Keratinocyte (primary cell): ENCODE measurements at regions not wholly inside any gene's neighbourhood (a gene's known extent, or its start where the extent isn't known, plus 50 kb on each side); places are given as distances from the start of the nearest gene placed in this dataset.

Source experiments
- DNase-seq: peaks from one replicate; pipeline ENCODE4 v3.0.0-alpha.2; 2011; ENCODE audit warnings: low read depth, missing footprints, low spot score
- FAIRE-seq: peaks from 2 replicates; lab custom pipeline; 2011; peaks lifted over from hg19 to GRCh38; lab: Jason Lieb, UNC
- H2AFZ ChIP-seq: 2 replicates; pipeline ENCODE4 v1.6.0; 2012; ENCODE audit warnings: low read length, control low read depth, inconsistent platforms; ENCODE audit not compliant: control insufficient read depth
- H3K27ac ChIP-seq: 2 replicates; pipeline ENCODE4 v1.5.1; 2011; ENCODE audit warnings: low read length; ENCODE audit not compliant: control insufficient read depth, insufficient read depth
- H3K27me3 ChIP-seq: 3 replicates; pipeline ENCODE4 v1.6.0; 2011; ENCODE audit warnings: low read length; ENCODE audit not compliant: control insufficient read depth, insufficient read depth; ENCODE audit errors: extremely low read depth
- H3K36me3 ChIP-seq, 2 experiments: 2 replicates in 1 of 2; 3 replicates in 1 of 2; pipeline ENCODE4 v1.5.1; 2011; ENCODE audit warnings: low read length in 2 of 2, mild to moderate bottlenecking in 1 of 2; ENCODE audit not compliant: control insufficient read depth in 2 of 2, insufficient read depth in 2 of 2; ENCODE audit errors: extremely low read depth in 1 of 2
- H3K4me1 ChIP-seq: 3 replicates; pipeline ENCODE4 v1.5.1; 2011; ENCODE audit warnings: low read length; ENCODE audit not compliant: control insufficient read depth, insufficient read depth; ENCODE audit errors: extremely low read depth
- H3K4me2 ChIP-seq: 3 replicates; pipeline ENCODE4 v1.6.0; 2011; ENCODE audit warnings: low read depth, low read length; ENCODE audit not compliant: control insufficient read depth, insufficient read depth; ENCODE audit errors: extremely low read depth
- H3K4me3 ChIP-seq, 3 experiments: fragments of 200-600 bp in 1 of 3; sonication (generic) in 1 of 3; 2 replicates in 2 of 3; 3 replicates in 1 of 3; pipeline ENCODE4 v1.5.1; 2011 to 2016; ENCODE audit warnings: low read length in 3 of 3, mild to moderate bottlenecking in 3 of 3, control low read depth in 2 of 3, inconsistent platforms in 1 of 3, low read depth in 1 of 3, mixed read lengths in 1 of 3, mixed run types in 1 of 3, moderate library complexity in 1 of 3; ENCODE audit not compliant: control insufficient read depth in 2 of 3, insufficient read depth in 2 of 3; ENCODE audit errors: extremely low read depth in 1 of 3
- H3K79me2 ChIP-seq: 2 replicates; pipeline ENCODE4 v1.6.0; 2012; ENCODE audit warnings: low read length; ENCODE audit not compliant: control insufficient read depth, insufficient read depth
- H3K9ac ChIP-seq: 3 replicates; pipeline ENCODE4 v1.6.0; 2011; ENCODE audit warnings: low read length; ENCODE audit not compliant: control insufficient read depth, insufficient read depth; ENCODE audit errors: extremely low read depth
- H3K9me1 ChIP-seq: 3 replicates; pipeline ENCODE4 v1.6.0; 2011; ENCODE audit warnings: low read length; ENCODE audit not compliant: control insufficient read depth, insufficient read depth; ENCODE audit errors: extremely low read depth
- H3K9me3 ChIP-seq: 2 replicates; pipeline ENCODE4 v1.5.1; 2012; ENCODE audit warnings: low read depth, low read length; ENCODE audit not compliant: control insufficient read depth
- H4K20me1 ChIP-seq: 3 replicates; pipeline ENCODE4 v1.6.0; 2011; ENCODE audit warnings: low read length; ENCODE audit not compliant: control insufficient read depth, insufficient read depth; ENCODE audit errors: extremely low read depth
- EZH2 ChIP-seq: IDR thresholded peaks from one replicate; pipeline ENCODE4 v1.6.1; 2012; ENCODE audit warnings: inconsistent platforms, mild to moderate bottlenecking, low read length, moderate library complexity
- dilution Hi-C: fragments of 300-500 bp; cut with MboI; formaldehyde crosslinking; loops from one replicate; pipeline ENCODE4 v1.7.0; 2020; ENCODE audit warnings: low sequenced_read_pairs; ENCODE audit not compliant: extremely low pct_ligation_motif_present
- TF ChIP-seq, protein P1 (sequence below), 3 experiments: IDR thresholded peaks in 1 of 3; conservative IDR thresholded peaks in 1 of 3; optimal IDR thresholded peaks in 1 of 3; 2 replicates in 2 of 3; 3 replicates in 1 of 3; pipeline versions ENCODE3 to v1.5.1; 2011; ENCODE audit warnings: low read length in 3 of 3, mild to moderate bottlenecking in 3 of 3, moderate library complexity in 2 of 3, control low read depth in 1 of 3, inconsistent platforms in 1 of 3; ENCODE audit not compliant: insufficient read depth in 2 of 3; ENCODE audit errors: extremely low read depth in 1 of 3

DNA sequence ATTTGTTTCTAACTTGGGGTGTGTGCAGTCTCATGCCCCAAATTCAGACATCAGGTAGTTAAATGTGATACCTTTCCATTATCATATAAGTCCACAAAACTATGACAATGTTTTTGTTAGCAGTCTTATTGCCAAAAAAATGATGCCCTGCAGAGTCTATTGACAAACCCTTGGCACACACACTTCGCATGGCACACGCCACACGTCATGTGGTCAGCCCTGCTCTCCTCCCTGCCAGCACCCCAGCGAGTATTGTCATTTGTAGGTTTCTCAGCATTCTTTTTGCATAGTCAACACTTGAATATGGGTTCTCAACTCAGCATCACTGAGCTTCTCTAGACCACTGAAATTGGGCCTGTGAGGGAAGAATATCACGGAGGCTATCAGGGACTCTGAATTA lies 356.0 kb downstream of the INHBA start:
- Histone ChIP-seq H3K4me1 (no peaks in the 10 kb centered on the region), H3K27me3 (no peaks in the 10 kb centered on the region), H3K36me3 (no peaks in the 10 kb centered on the region), H3K9me1 (no peaks in the 10 kb centered on the region), H3K79me2 (no peaks in the 10 kb centered on the region), H4K20me1 (no peaks in the 10 kb centered on the region), H3K4me2 (no peak overlapping the region), H3K9ac (no peak overlapping the region), H3K4me3 (no peak overlapping the region), H3K27ac (no peak overlapping the region), H3K9me3 (no peaks in the 10 kb centered on the region), H2AFZ (no peak overlapping the region)
- DNase-seq (no peak), FAIRE-seq (no peak)
- no peak for TF ChIP-seq EZH2
- TF ChIP-seq, protein P1, sequence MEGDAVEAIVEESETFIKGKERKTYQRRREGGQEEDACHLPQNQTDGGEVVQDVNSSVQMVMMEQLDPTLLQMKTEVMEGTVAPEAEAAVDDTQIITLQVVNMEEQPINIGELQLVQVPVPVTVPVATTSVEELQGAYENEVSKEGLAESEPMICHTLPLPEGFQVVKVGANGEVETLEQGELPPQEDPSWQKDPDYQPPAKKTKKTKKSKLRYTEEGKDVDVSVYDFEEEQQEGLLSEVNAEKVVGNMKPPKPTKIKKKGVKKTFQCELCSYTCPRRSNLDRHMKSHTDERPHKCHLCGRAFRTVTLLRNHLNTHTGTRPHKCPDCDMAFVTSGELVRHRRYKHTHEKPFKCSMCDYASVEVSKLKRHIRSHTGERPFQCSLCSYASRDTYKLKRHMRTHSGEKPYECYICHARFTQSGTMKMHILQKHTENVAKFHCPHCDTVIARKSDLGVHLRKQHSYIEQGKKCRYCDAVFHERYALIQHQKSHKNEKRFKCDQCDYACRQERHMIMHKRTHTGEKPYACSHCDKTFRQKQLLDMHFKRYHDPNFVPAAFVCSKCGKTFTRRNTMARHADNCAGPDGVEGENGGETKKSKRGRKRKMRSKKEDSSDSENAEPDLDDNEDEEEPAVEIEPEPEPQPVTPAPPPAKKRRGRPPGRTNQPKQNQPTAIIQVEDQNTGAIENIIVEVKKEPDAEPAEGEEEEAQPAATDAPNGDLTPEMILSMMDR (optimal IDR thresholded peaks at IDR 0.05 in 1 of 3, IDR thresholded peaks at IDR 0.05 in 1 of 3, conservative IDR thresholded peaks at IDR 0.05 in 1 of 3; ENCODE audit: extremely low read depth in 1 of 3, insufficient read depth in 2 of 3, low read length in 3 of 3): no peak
- dilution Hi-C loops: no loop called here

DNA sequence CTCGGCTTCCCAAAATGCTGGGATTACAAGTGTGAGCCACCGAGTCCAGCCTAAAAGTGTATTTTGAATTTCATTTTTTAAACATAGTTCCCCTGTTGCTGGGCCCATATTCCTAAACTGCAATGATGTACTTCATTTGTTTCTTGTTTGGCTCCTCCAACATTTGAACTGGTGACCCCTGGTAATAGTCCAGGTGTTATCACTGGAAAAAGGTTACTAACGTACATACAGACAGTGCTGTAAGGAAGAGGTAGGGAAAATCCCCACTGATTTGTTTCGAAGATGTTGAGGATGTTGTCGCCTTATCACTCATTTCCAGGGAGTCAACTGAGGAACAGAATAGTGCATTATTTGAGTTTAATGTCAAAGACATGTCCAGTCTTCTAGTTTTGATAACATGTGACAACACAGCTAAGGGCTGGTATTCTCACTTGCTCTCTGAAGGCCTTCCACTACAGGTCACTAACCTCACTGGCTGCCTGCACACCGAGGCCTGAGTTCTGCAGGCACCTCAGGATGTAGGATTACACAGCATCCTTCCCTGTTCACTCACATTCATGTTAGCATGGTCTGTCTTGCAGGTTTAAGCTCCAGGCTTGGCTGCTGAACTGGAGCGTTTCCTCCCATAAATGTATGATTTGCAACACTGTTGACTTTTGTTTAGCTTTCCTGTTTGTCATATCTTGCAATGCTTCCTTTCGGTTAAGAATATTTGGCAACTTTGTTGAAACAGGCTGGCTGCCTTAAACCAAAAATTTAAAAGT lies 362.8 kb downstream of the INHBA start:
- H3K27ac ChIP-seq: no peak overlapping the region
- H2AFZ ChIP-seq: no peak overlapping the region
- no peak for DNase-seq

More for the DNA sequence above, 362.8 kb downstream of the INHBA start:
- no peaks in the 10 kb centered on the region for H3K36me3 ChIP-seq
- H4K20me1 ChIP-seq: no peaks in the 10 kb centered on the region
- H3K79me2 ChIP-seq: no peaks in the 10 kb centered on the region
- dilution Hi-C loops: no loop called here
- peak; percentile 20 for FAIRE-seq
- no peaks in the 10 kb centered on the region for H3K9me1 ChIP-seq
- H3K9me3 ChIP-seq: no peaks in the 10 kb centered on the region
- TF ChIP-seq, protein P1 (optimal IDR thresholded peaks at IDR 0.05 in 1 of 3, IDR thresholded peaks at IDR 0.05 in 1 of 3, conservative IDR thresholded peaks at IDR 0.05 in 1 of 3; ENCODE audit: extremely low read depth in 1 of 3, insufficient read depth in 2 of 3, low read length in 3 of 3): no peak
- no peak overlapping the region for H3K4me3 ChIP-seq
- H3K4me2 ChIP-seq: no peak overlapping the region
- H3K4me1 ChIP-seq: no peaks in the 10 kb centered on the region
- H3K9ac ChIP-seq: no peak overlapping the region
- no peaks in the 10 kb centered on the region for H3K27me3 ChIP-seq
